ENCODE measurements at regions not wholly inside any gene's neighbourhood (a gene's known extent, or its start where the extent isn't known, plus 50 kb on each side); places are given as distances from the start of the nearest gene placed in this dataset.
A peak's percentile ranks its signal among the peaks of the same experiment; 100 is the strongest.

- FAIRE-seq (no peak), DNase-seq (ENCODE audit: insufficient read length, low spot score) (no peak)
- no peak for TF ChIP-seq POLR2AphosphoS5 (IDR thresholded peaks at IDR 0.05; ENCODE audit: low read depth, low read length)
- TF ChIP-seq SPI1 (IDR thresholded peaks at IDR 0.05; ENCODE audit: low read depth, low read length) = no peak
- TF ChIP-seq PAX5 (IDR thresholded peaks at IDR 0.05; ENCODE audit: insufficient read depth, low read length, severe bottlenecking) = no peak
- TF ChIP-seq POU2F2 (IDR thresholded peaks at IDR 0.05; ENCODE audit: low read depth, low read length) = no peak
- TF ChIP-seq POLR2A (IDR thresholded peaks at IDR 0.05; ENCODE audit: low read depth, low read length) = no peak
- TF ChIP-seq TAF1 (IDR thresholded peaks at IDR 0.05; ENCODE audit: low read depth, low read length) = no peak
These were observed 79.4 kb downstream of the HES1 start for GRCh38 chr3:194215392-194215791.

GRCh38 chr3:194218646-194219453 lies 82.9 kb downstream of the HES1 start:
- TF ChIP-seq SPI1 (IDR thresholded peaks at IDR 0.05; ENCODE audit: low read depth, low read length) (peak; percentile 93), PAX5 (IDR thresholded peaks at IDR 0.05; ENCODE audit: insufficient read depth, low read length, severe bottlenecking) (no peak), POLR2A (IDR thresholded peaks at IDR 0.05; ENCODE audit: low read depth, low read length) (no peak), POLR2AphosphoS5 (IDR thresholded peaks at IDR 0.05; ENCODE audit: low read depth, low read length) (no peak), POU2F2 (IDR thresholded peaks at IDR 0.05; ENCODE audit: low read depth, low read length) (no peak), TAF1 (IDR thresholded peaks at IDR 0.05; ENCODE audit: low read depth, low read length) (no peak)
- DNase-seq (ENCODE audit: insufficient read length, low spot score) = no peak
- peak; percentile 54 for FAIRE-seq

- TF ChIP-seq POLR2A (IDR thresholded peaks at IDR 0.05; ENCODE audit: low read depth, low read length) (no peak), POLR2AphosphoS5 (IDR thresholded peaks at IDR 0.05; ENCODE audit: low read depth, low read length) (no peak), TAF1 (IDR thresholded peaks at IDR 0.05; ENCODE audit: low read depth, low read length) (no peak), PAX5 (IDR thresholded peaks at IDR 0.05; ENCODE audit: insufficient read depth, low read length, severe bottlenecking) (no peak), SPI1 (IDR thresholded peaks at IDR 0.05; ENCODE audit: low read depth, low read length) (no peak), POU2F2 (IDR thresholded peaks at IDR 0.05; ENCODE audit: low read depth, low read length) (no peak)
- no peak for DNase-seq (ENCODE audit: insufficient read length, low spot score)
- FAIRE-seq = no peak
These were observed 84.0 kb downstream of the HES1 start for GRCh38 chr3:194219826-194220410.

GRCh38 chr3:194220901-194221326 lies 85.0 kb downstream of the HES1 start:
- DNase-seq (ENCODE audit: insufficient read length, low spot score) (no peak), FAIRE-seq (no peak)
- TF ChIP-seq PAX5 (IDR thresholded peaks at IDR 0.05; ENCODE audit: insufficient read depth, low read length, severe bottlenecking) (no peak), SPI1 (IDR thresholded peaks at IDR 0.05; ENCODE audit: low read depth, low read length) (no peak), POLR2A (IDR thresholded peaks at IDR 0.05; ENCODE audit: low read depth, low read length) (no peak), TAF1 (IDR thresholded peaks at IDR 0.05; ENCODE audit: low read depth, low read length) (no peak), POLR2AphosphoS5 (IDR thresholded peaks at IDR 0.05; ENCODE audit: low read depth, low read length) (no peak), POU2F2 (IDR thresholded peaks at IDR 0.05; ENCODE audit: low read depth, low read length) (no peak)

GRCh38 chr3:194221336-194221735 lies 85.4 kb downstream of the HES1 start:
- FAIRE-seq (no peak), DNase-seq (ENCODE audit: insufficient read length, low spot score) (no peak)
- TF ChIP-seq POLR2AphosphoS5 (IDR thresholded peaks at IDR 0.05; ENCODE audit: low read depth, low read length) = no peak
- TF ChIP-seq POU2F2 (IDR thresholded peaks at IDR 0.05; ENCODE audit: low read depth, low read length) = no peak
- no peak for TF ChIP-seq TAF1 (IDR thresholded peaks at IDR 0.05; ENCODE audit: low read depth, low read length)
- TF ChIP-seq SPI1 (IDR thresholded peaks at IDR 0.05; ENCODE audit: low read depth, low read length) = no peak
- TF ChIP-seq POLR2A (IDR thresholded peaks at IDR 0.05; ENCODE audit: low read depth, low read length) = no peak
- no peak for TF ChIP-seq PAX5 (IDR thresholded peaks at IDR 0.05; ENCODE audit: insufficient read depth, low read length, severe bottlenecking)

GRCh38 chr3:194223951-194224350 lies 88.0 kb downstream of the HES1 start:
- no peak for FAIRE-seq
- no peak for DNase-seq (ENCODE audit: insufficient read length, low spot score)
- TF ChIP-seq POLR2A (IDR thresholded peaks at IDR 0.05; ENCODE audit: low read depth, low read length) (no peak), POLR2AphosphoS5 (IDR thresholded peaks at IDR 0.05; ENCODE audit: low read depth, low read length) (no peak), TAF1 (IDR thresholded peaks at IDR 0.05; ENCODE audit: low read depth, low read length) (no peak), SPI1 (IDR thresholded peaks at IDR 0.05; ENCODE audit: low read depth, low read length) (no peak), PAX5 (IDR thresholded peaks at IDR 0.05; ENCODE audit: insufficient read depth, low read length, severe bottlenecking) (no peak), POU2F2 (IDR thresholded peaks at IDR 0.05; ENCODE audit: low read depth, low read length) (no peak)

- TF ChIP-seq POU2F2 (IDR thresholded peaks at IDR 0.05; ENCODE audit: low read depth, low read length) (peak; percentile 81; the same call in 1 of the 2 replicates), SPI1 (IDR thresholded peaks at IDR 0.05; ENCODE audit: low read depth, low read length) (no peak)
- no peak for DNase-seq (ENCODE audit: insufficient read length, low spot score)
- FAIRE-seq = peak; percentile 65
These were observed 88.8 kb downstream of the HES1 start for GRCh38 chr3:194224471-194225417.

- TF ChIP-seq POU2F2 (IDR thresholded peaks at IDR 0.05; ENCODE audit: low read depth, low read length) (no peak), PAX5 (IDR thresholded peaks at IDR 0.05; ENCODE audit: insufficient read depth, low read length, severe bottlenecking) (no peak), POLR2A (IDR thresholded peaks at IDR 0.05; ENCODE audit: low read depth, low read length) (no peak), TAF1 (IDR thresholded peaks at IDR 0.05; ENCODE audit: low read depth, low read length) (no peak), SPI1 (IDR thresholded peaks at IDR 0.05; ENCODE audit: low read depth, low read length) (no peak), POLR2AphosphoS5 (IDR thresholded peaks at IDR 0.05; ENCODE audit: low read depth, low read length) (no peak)
- DNase-seq (ENCODE audit: insufficient read length, low spot score) (no peak), FAIRE-seq (no peak)
These were observed 89.5 kb downstream of the HES1 start for GRCh38 chr3:194225418-194225812.

Measured in GM12891 (cell line).